ENCODE measurements at regions not wholly inside any gene's neighbourhood (a gene's known extent, or its start where the extent isn't known, plus 50 kb on each side); places are given as distances from the start of the nearest gene placed in this dataset.
"Not testable (repeated sequence)": the region's sequence is repeated elsewhere in the genome, so short reads cannot be mapped to it uniquely, and the experiment has no call there.

DNA sequence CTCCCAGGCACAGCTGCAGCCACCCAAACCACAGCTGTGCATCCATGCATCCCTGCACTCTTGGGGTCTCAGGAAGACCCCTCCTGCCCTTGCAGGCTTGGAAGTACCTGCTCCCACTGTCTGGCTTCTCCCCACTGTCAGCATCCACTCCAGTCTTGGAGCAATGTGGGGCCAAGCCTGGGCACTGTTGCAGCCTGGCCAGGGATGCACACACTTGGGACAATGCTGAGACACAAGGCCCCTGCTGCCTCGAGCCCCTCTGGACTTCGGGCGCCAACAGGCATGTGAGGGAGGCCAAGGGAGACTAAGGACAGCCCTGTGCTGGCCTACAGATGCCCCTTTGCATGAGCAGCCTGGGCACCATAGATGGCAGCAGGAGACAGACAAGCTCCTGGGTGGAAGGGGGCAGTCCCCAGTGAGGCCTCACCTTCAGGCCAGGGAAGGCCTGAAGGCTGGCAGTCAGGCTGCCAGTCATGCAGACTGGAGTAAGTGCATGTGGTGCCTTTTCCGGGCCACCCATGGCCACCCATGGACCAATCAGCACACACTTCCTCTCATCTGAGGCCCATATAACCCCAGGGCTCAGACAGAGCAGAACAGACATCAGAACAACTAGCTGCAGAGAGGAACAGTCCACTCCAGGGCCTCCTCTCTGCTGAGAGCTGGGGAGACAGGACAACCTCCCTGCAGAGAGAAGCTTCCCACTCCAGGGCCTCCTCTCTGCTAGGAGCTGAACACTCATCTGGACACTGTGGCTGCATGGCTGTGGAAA, 219.0 kb downstream of the VGLL3 start:
- no peaks in the 10 kb centered on the region for H3K9me3 ChIP-seq (ENCODE audit: control insufficient read depth, low read length)
- ATAC-seq (ENCODE audit: low FRiP score) (peak; percentile 38), DNase-seq (no peak)
- no peaks in the 10 kb centered on the region for H3K27me3 ChIP-seq (ENCODE audit: control insufficient read depth in 1 of 2, insufficient read depth in 2 of 2, low read length in 1 of 2)
- H3K4me1 ChIP-seq (ENCODE audit: control insufficient read depth in 1 of 2, insufficient read depth in 2 of 2, low read length in 2 of 2) = no peaks in the 10 kb centered on the region
- WGBS, 2 donors = 78 to 85% methylated on average over 4 of the region's 4 CpGs
- intact Hi-C loops (cut with DNase I) = loop anchor here in 1 of 2 donors (5.0 kb wide), 1 partner anchor 310 kb away; no protein-coding TSS in a partner anchor
- H3K4me3 ChIP-seq (ENCODE audit: low read length in 2 of 2) = no peak overlapping the region
- H3K27ac ChIP-seq (ENCODE audit: low read depth in 1 of 2, low read length in 2 of 2) = no peak overlapping the region
- H3K36me3 ChIP-seq (ENCODE audit: control insufficient read depth in 1 of 2, insufficient read depth in 2 of 2, low read length in 1 of 2) = no peaks in the 10 kb centered on the region

DNA sequence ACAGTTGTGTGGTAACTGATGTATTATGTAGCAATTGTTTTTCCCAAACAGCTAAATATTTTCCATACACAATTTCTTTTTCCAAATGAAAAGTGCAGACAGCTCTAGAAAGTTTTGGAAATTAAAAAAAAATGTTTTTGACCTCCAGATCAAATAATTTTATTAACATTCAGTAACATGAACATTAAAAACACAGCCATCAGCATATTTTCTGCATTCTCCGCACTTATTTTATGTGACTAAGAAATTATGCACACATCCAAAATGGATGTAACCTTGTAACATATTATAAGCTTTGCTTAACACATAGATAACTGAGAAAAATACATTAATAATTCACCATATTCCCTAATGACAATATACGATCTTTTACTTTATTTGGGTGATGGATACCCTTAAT, 224.6 kb downstream of the VGLL3 start:
- Histone ChIP-seq H3K27me3 (ENCODE audit: control insufficient read depth in 1 of 2, insufficient read depth in 2 of 2, low read length in 1 of 2) (no peaks in the 10 kb centered on the region), H3K4me3 (ENCODE audit: low read length in 2 of 2) (no peak overlapping the region), H3K4me1 (ENCODE audit: control insufficient read depth in 1 of 2, insufficient read depth in 2 of 2, low read length in 2 of 2) (no peaks in the 10 kb centered on the region), H3K27ac (ENCODE audit: low read depth in 1 of 2, low read length in 2 of 2) (no peak overlapping the region), H3K36me3 (ENCODE audit: control insufficient read depth in 1 of 2, insufficient read depth in 2 of 2, low read length in 1 of 2) (no peaks in the 10 kb centered on the region), H3K9me3 (ENCODE audit: control insufficient read depth, low read length) (no peaks in the 10 kb centered on the region)
- ATAC-seq (ENCODE audit: low FRiP score) (no peak), DNase-seq (no peak)
- intact Hi-C loops (cut with DNase I) = no loop called here
- 71 to 72% methylated on average over 2 of the region's 2 CpGs for WGBS, 2 donors

DNA sequence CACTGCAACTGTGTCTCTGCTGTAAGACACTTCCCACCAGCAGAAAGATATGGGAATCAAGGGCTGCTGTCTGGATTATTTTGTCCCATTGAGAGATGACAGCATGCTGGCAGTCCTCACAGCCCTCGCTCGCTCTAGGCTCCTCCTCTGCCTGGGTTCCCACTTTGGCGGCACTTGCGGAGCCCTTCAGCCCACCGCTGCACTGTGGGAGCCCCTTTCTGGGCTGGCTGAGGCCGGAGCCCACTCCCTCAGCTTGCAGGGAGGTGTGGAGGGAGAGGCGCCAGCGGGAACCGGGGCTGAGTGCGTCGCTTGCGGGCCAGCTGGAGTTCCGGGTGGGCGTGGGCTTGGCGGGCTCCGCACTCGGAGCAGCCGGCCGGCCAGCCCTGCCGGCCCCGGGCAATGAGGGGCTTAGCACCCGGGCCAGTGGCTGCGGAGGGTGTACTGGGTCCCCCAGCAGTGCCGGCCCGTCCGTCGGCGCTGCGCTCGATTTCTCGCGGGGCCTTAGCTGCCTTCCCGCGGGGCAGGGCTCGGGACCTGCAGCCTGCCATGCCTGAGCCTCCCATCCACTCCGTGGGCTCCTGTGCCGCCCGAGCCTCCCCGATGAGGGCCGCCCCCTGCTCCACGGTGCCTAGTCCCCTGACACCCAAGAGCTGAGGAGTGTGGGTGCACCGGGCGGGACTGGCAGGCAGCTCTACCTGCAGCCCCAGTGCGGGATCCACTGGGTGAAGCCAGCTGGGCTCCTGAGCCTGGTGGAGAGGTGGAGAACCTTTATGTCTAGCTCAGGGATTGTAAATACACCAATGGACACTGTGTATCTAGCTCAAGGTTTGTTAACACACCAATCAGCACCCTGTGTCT, 233.4 kb downstream of the VGLL3 start:
- ATAC-seq (ENCODE audit: low FRiP score); H3K36me3 ChIP-seq (ENCODE audit: control insufficient read depth in 1 of 2, insufficient read depth in 2 of 2, low read length in 1 of 2); intact Hi-C loops (cut with DNase I); H3K27me3 ChIP-seq (ENCODE audit: control insufficient read depth in 1 of 2, insufficient read depth in 2 of 2, low read length in 1 of 2); H3K4me1 ChIP-seq (ENCODE audit: control insufficient read depth in 1 of 2, insufficient read depth in 2 of 2, low read length in 2 of 2); H3K4me3 ChIP-seq (ENCODE audit: low read length in 2 of 2); DNase-seq; H3K9me3 ChIP-seq (ENCODE audit: control insufficient read depth, low read length); H3K27ac ChIP-seq (ENCODE audit: low read depth in 1 of 2, low read length in 2 of 2): not testable (repeated sequence)
- 96 to 97% methylated on average over 44 of the region's 44 CpGs for WGBS, 2 donors

DNA sequence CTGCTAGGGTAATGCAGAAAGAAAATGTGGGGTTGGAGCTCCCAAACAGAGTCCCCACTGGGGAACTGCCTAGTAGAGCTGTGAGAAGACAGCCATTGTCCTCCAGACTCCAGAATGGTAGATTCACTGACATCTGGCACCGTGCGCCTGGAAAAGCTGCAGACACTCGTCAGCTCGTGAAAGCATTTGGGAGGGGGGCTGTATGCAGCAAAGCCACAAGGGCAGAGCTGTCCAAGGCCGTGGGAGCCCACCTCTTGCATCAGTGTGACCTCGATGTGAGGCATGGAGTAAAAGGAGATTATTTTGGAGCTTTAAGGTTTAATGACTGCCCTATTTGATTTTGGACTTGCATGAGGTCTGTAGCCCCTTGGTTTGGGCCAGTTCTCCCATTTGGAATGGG, 242.9 kb downstream of the VGLL3 start:
- no peak for ATAC-seq (ENCODE audit: low FRiP score)
- no peak for DNase-seq
- Histone ChIP-seq H3K4me3 (ENCODE audit: low read length in 2 of 2) (no peak overlapping the region), H3K4me1 (ENCODE audit: control insufficient read depth in 1 of 2, insufficient read depth in 2 of 2, low read length in 2 of 2) (no peaks in the 10 kb centered on the region), H3K27me3 (ENCODE audit: control insufficient read depth in 1 of 2, insufficient read depth in 2 of 2, low read length in 1 of 2) (no peaks in the 10 kb centered on the region), H3K36me3 (ENCODE audit: control insufficient read depth in 1 of 2, insufficient read depth in 2 of 2, low read length in 1 of 2) (no peaks in the 10 kb centered on the region), H3K9me3 (ENCODE audit: control insufficient read depth, low read length) (no peaks in the 10 kb centered on the region), H3K27ac (ENCODE audit: low read depth in 1 of 2, low read length in 2 of 2) (no peak overlapping the region)
- intact Hi-C loops (cut with DNase I) = no loop called here
- 77 to 78% methylated on average over 6 of the region's 6 CpGs for WGBS, 2 donors

DNA sequence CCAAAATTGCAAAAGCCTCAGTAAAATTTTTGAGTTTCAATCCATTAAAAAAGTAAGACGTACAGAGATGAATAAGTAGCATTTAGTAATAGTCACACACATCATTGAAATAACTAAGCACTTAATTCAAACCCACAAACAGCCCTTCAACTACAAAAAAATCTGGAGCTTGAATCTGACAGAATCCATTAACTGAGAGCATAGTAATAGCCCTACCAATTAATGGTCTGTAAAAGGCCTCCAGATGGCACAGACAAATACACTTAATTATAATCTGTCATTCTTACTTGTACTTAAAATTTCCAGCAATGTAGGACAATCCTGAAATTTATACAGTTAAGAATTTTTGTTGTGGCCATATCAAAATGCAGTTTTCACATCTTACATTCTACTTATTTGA, 246.9 kb downstream of the VGLL3 start:
- Histone ChIP-seq H3K27me3 (ENCODE audit: control insufficient read depth in 1 of 2, insufficient read depth in 2 of 2, low read length in 1 of 2) (no peaks in the 10 kb centered on the region), H3K27ac (ENCODE audit: low read depth in 1 of 2, low read length in 2 of 2) (no peak overlapping the region), H3K9me3 (ENCODE audit: control insufficient read depth, low read length) (no peaks in the 10 kb centered on the region), H3K36me3 (ENCODE audit: control insufficient read depth in 1 of 2, insufficient read depth in 2 of 2, low read length in 1 of 2) (no peaks in the 10 kb centered on the region), H3K4me1 (ENCODE audit: control insufficient read depth in 1 of 2, insufficient read depth in 2 of 2, low read length in 2 of 2) (no peaks in the 10 kb centered on the region), H3K4me3 (ENCODE audit: low read length in 2 of 2) (no peak overlapping the region)
- intact Hi-C loops (cut with DNase I) = no loop called here
- 68 to 83% methylated on average over 1 of the region's 1 CpG for WGBS, 2 donors
- ATAC-seq (ENCODE audit: low FRiP score) = no peak
- DNase-seq = no peak

DNA sequence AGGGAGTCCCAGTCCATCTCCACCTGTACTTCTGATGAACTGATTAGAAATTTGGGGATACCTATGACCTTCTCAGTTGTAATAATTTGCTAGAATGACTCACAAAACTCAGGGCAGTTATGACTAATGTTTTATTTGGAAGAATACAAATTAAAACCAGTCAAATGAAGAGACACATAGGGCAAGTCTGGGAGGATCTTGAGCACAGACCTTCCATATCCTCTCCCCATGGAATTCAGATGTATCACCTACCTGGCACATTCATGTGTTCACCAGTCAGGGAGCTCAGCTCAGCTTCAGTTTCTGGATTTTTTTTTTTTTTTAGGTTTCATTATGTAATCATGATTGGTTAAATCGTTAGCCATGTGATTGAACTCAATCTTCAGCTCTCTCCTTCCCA, 247.7 kb downstream of the VGLL3 start:
- DNase-seq (no peak), ATAC-seq (ENCODE audit: low FRiP score) (no peak)
- no peak overlapping the region for H3K4me3 ChIP-seq (ENCODE audit: low read length in 2 of 2)
- no peaks in the 10 kb centered on the region for H3K4me1 ChIP-seq (ENCODE audit: control insufficient read depth in 1 of 2, insufficient read depth in 2 of 2, low read length in 2 of 2)
- H3K27ac ChIP-seq (ENCODE audit: low read depth in 1 of 2, low read length in 2 of 2) = no peak overlapping the region
- WGBS, 2 donors = 81 to 91% methylated on average over 1 of the region's 1 CpG
- intact Hi-C loops (cut with DNase I) = no loop called here
- no peaks in the 10 kb centered on the region for H3K9me3 ChIP-seq (ENCODE audit: control insufficient read depth, low read length)
- no peaks in the 10 kb centered on the region for H3K27me3 ChIP-seq (ENCODE audit: control insufficient read depth in 1 of 2, insufficient read depth in 2 of 2, low read length in 1 of 2)
- no peaks in the 10 kb centered on the region for H3K36me3 ChIP-seq (ENCODE audit: control insufficient read depth in 1 of 2, insufficient read depth in 2 of 2, low read length in 1 of 2)

DNA sequence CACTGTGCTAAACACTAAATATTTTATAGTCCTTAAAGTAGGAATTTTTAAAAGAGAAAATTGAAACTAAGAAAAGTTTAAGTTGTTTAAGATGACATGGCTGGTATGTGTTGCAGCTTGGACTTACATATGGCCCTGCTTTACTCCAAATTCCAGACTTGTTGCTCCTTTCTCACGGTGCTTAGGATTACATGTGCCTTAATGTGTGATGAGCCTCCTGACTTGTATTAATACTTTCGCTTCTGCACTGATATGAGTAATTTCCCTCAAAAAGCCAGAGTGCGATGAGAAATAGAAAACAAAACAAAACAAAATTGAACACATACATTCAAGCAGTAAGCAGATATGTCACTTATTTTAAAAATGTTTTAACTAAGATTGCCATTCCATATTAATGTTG, 250.2 kb downstream of the VGLL3 start:
- Histone ChIP-seq H3K27me3 (ENCODE audit: control insufficient read depth in 1 of 2, insufficient read depth in 2 of 2, low read length in 1 of 2) (no peaks in the 10 kb centered on the region), H3K36me3 (ENCODE audit: control insufficient read depth in 1 of 2, insufficient read depth in 2 of 2, low read length in 1 of 2) (no peaks in the 10 kb centered on the region), H3K4me3 (ENCODE audit: low read length in 2 of 2) (no peak overlapping the region), H3K4me1 (ENCODE audit: control insufficient read depth in 1 of 2, insufficient read depth in 2 of 2, low read length in 2 of 2) (no peaks in the 10 kb centered on the region), H3K9me3 (ENCODE audit: control insufficient read depth, low read length) (no peaks in the 10 kb centered on the region), H3K27ac (ENCODE audit: low read depth in 1 of 2, low read length in 2 of 2) (no peak overlapping the region)
- intact Hi-C loops (cut with DNase I) = no loop called here
- ATAC-seq (ENCODE audit: low FRiP score) (no peak), DNase-seq (no peak)
- WGBS, 2 donors = 45 to 47% methylated on average over 3 of the region's 3 CpGs

DNA sequence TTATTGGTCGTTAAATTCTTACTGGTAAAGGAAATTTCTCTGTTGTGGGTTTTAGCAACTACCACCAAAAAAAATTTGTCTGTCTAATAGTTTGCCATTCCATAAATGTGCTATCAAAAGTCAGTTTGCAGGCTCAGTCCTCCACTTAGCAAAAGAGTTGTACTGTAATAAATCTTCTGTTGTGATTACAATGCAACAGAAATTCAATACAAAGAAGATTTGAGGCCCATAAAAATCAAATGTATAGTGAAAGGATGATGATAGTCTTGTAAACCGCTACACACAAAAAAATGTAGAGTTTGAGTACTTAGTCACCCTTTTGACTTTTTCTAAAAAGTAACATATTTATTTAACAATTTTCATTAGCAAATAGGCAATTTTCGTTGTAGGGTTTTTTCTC, 251.7 kb downstream of the VGLL3 start:
- Histone ChIP-seq H3K4me1 (ENCODE audit: control insufficient read depth in 1 of 2, insufficient read depth in 2 of 2, low read length in 2 of 2) (no peaks in the 10 kb centered on the region), H3K27me3 (ENCODE audit: control insufficient read depth in 1 of 2, insufficient read depth in 2 of 2, low read length in 1 of 2) (no peaks in the 10 kb centered on the region), H3K36me3 (ENCODE audit: control insufficient read depth in 1 of 2, insufficient read depth in 2 of 2, low read length in 1 of 2) (no peaks in the 10 kb centered on the region), H3K4me3 (ENCODE audit: low read length in 2 of 2) (no peak overlapping the region), H3K9me3 (ENCODE audit: control insufficient read depth, low read length) (no peaks in the 10 kb centered on the region), H3K27ac (ENCODE audit: low read depth in 1 of 2, low read length in 2 of 2) (no peak overlapping the region)
- DNase-seq (no peak), ATAC-seq (ENCODE audit: low FRiP score) (no peak)
- WGBS, 2 donors = 83 to 86% methylated on average over 3 of the region's 3 CpGs
- intact Hi-C loops (cut with DNase I) = no loop called here

DNA sequence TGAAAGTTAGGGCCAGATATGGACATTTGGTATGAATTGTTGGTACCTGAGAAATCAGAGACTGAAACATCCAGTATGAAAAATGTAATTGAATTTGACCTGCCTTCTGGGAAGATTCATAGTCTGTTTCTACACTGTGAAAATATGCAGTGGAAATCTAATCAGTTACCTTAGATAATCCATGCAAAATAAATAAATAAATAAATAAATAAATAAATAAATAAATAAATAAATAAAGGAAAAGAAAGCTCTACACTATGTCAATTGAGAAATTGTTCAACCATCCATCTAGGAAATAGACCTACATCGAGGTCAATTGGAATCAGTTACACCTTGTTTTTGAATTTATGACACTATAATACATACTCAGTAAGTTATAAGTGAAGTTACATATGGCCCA, 252.3 kb downstream of the VGLL3 start:
- no peak overlapping the region for H3K4me3 ChIP-seq (ENCODE audit: low read length in 2 of 2)
- DNase-seq (no peak), ATAC-seq (ENCODE audit: low FRiP score) (no peak)
- H3K27ac ChIP-seq (ENCODE audit: low read depth in 1 of 2, low read length in 2 of 2) = no peak overlapping the region
- H3K9me3 ChIP-seq (ENCODE audit: control insufficient read depth, low read length) = no peaks in the 10 kb centered on the region
- no peaks in the 10 kb centered on the region for H3K4me1 ChIP-seq (ENCODE audit: control insufficient read depth in 1 of 2, insufficient read depth in 2 of 2, low read length in 2 of 2)
- no peaks in the 10 kb centered on the region for H3K36me3 ChIP-seq (ENCODE audit: control insufficient read depth in 1 of 2, insufficient read depth in 2 of 2, low read length in 1 of 2)
- H3K27me3 ChIP-seq (ENCODE audit: control insufficient read depth in 1 of 2, insufficient read depth in 2 of 2, low read length in 1 of 2) = no peaks in the 10 kb centered on the region
- intact Hi-C loops (cut with DNase I) = no loop called here
- WGBS, 2 donors = 94 to 100% methylated on average over 1 of the region's 1 CpG
